Mesothelial cell of epicardium (in vitro differentiated cells): ENCODE measurements at regions not wholly inside any gene's neighbourhood (a gene's known extent, or its start where the extent isn't known, plus 50 kb on each side); places are given as distances from the start of the nearest gene placed in this dataset.

Source experiments
- DNase-seq, 2 experiments: peaks; one replicate each; pipeline ENCODE4 v3.0.0; 2021; ENCODE audit warnings: low spot score in 2 of 2; ENCODE audit not compliant: unreplicated experiment in 2 of 2
- H3K27ac Mint-ChIP-seq: 2 replicates; pipeline ENCODE4 v1.8.0; 2021; ENCODE audit warnings: mixed read lengths
- H3K27me3 Mint-ChIP-seq: 2 replicates; pipeline ENCODE4 v1.8.0; 2021; ENCODE audit warnings: low read depth, mixed read lengths
- H3K36me3 Mint-ChIP-seq: 2 replicates; pipeline ENCODE4 v1.8.0; 2021; ENCODE audit warnings: mixed read lengths
- H3K4me1 Mint-ChIP-seq: 2 replicates; pipeline ENCODE4 v1.8.0; 2021; ENCODE audit warnings: mixed read lengths
- H3K4me3 Mint-ChIP-seq: 2 replicates; pipeline ENCODE4 v1.8.0; 2021; ENCODE audit warnings: mild to moderate bottlenecking, moderate library complexity, mixed read lengths
- H3K9me3 Mint-ChIP-seq: 2 replicates; pipeline ENCODE4 v1.8.0; 2021; ENCODE audit warnings: mixed read lengths
- TF ChIP-seq, protein P1 (sequence below): fragments of 200-600 bp; sonication (generic); IDR thresholded peaks from one replicate; pipeline ENCODE4 v1.5.0; 2021; ENCODE audit warnings: antibody characterized with exemption; ENCODE audit not compliant: unreplicated experiment

DNA sequence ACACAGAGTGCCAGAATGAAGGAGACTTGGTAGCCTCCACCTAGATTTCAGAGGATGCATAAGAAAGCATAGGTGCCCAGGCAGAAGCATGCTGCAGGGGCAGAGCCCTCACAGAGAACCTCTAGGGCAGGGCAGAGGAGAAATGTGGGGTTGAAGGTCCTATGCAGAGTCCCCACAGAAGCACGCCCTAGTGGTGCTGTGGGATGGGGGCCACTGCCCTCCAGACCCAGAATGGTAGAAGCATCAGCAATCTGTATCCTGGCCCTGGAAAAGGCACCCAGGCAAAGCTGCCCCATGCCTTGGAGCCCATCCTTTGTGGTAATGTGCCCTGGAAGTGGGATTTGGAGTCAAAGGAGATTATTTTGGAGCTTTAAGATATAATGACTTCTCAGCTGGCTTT lies 992.9 kb upstream of the PABPC4L start:
- H3K9me3 Mint-ChIP-seq: no peaks in the 10 kb centered on the region
- no peak for DNase-seq
- TF ChIP-seq, protein P1, sequence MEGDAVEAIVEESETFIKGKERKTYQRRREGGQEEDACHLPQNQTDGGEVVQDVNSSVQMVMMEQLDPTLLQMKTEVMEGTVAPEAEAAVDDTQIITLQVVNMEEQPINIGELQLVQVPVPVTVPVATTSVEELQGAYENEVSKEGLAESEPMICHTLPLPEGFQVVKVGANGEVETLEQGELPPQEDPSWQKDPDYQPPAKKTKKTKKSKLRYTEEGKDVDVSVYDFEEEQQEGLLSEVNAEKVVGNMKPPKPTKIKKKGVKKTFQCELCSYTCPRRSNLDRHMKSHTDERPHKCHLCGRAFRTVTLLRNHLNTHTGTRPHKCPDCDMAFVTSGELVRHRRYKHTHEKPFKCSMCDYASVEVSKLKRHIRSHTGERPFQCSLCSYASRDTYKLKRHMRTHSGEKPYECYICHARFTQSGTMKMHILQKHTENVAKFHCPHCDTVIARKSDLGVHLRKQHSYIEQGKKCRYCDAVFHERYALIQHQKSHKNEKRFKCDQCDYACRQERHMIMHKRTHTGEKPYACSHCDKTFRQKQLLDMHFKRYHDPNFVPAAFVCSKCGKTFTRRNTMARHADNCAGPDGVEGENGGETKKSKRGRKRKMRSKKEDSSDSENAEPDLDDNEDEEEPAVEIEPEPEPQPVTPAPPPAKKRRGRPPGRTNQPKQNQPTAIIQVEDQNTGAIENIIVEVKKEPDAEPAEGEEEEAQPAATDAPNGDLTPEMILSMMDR: no peak
- H3K4me1 Mint-ChIP-seq: peaks cover 5% of the 10 kb centered on the region
- H3K27me3 Mint-ChIP-seq: no peaks in the 10 kb centered on the region
- no peak overlapping the region for H3K27ac Mint-ChIP-seq
- H3K4me3 Mint-ChIP-seq: no peak overlapping the region
- no peaks in the 10 kb centered on the region for H3K36me3 Mint-ChIP-seq

DNA sequence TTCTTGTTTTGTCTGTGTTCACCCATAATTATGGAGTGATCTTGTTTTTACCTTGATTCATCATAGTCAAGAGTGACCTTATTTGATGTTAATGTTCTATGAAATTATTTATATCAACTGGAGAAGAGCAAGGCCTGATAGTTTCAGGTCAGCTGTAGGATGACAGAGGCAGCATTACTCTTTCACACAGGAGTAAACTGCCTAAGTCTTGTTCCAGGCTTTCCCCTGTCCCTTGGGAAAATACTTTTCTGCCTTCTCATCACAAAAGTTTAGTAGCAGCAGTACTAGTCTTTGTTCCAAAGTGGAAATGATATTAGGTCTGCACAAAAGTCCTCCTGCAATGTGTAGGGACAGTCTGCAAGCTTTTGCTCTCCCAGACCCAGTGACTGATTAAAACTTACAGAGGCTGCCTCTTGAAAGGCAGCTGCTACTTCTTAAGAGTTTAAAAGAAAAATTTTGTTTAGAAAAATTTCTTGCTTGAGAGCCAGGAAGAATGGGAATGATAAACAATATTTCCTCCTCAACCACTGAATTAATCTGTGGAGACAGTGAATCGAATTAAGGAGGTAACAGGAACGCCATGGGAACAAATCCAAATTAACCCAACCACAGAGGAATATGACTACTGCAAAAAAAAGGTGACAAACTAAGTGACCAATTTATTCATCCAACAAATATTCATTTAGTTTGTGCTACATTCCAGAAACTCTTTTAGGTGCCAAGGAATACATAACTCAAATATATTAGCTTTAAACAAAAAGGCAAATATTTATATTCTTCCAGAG lies 991.4 kb upstream of the PABPC4L start:
- H3K27ac Mint-ChIP-seq: no peak overlapping the region
- no peaks in the 10 kb centered on the region for H3K36me3 Mint-ChIP-seq
- peaks cover under 1% of the 10 kb centered on the region for H3K9me3 Mint-ChIP-seq
- no peak for DNase-seq
- H3K4me3 Mint-ChIP-seq: no peak overlapping the region
- peaks cover 5% of the 10 kb centered on the region for H3K4me1 Mint-ChIP-seq
- TF ChIP-seq, protein P1: no peak
- H3K27me3 Mint-ChIP-seq: no peaks in the 10 kb centered on the region

DNA sequence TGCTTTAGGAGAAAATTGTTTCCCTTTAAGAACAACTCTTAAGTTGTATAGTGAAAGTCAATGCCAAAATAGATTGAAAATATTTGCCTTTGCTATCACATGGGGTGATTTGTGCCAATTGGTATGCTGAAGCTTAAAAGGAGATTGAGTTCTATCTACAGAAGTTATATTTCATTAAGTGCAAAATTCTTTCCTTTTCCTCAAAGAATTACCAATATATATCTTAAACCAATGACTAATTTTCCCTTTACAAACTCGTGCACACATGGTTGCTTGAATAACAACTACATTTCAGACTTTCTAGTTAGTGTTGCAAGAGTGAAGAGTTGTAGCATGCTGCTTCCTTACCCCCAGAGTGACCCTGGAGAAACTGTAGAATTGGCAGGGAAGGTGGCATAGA lies 990.0 kb upstream of the PABPC4L start:
- no peak overlapping the region for H3K27ac Mint-ChIP-seq
- TF ChIP-seq, protein P1: no peak

DNA sequence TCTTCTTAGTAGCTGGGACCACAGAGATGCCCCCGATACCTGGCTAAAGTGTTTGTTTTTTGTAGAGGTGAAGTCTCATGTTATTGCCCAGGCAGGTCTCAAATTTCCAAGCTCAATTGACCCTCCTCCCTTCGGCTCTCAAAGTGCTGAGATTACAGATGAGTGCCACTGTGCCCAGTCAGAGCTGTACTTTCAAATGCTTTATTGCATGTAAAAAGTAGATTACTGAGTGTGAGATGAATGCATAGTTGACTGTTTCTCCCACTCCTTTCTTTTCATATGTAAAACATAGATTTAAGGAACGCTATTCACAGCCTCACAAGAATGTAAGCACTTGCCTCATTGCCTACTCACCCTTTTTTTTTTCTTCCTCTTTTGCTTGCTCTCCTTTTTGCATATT lies 984.4 kb upstream of the PABPC4L start:
- Mint-ChIP-seq H3K9me3 (peaks cover 16% of the 10 kb centered on the region), H3K4me1 (no peaks in the 10 kb centered on the region), H3K4me3 (no peak overlapping the region), H3K27me3 (no peaks in the 10 kb centered on the region), H3K27ac (no peak overlapping the region), H3K36me3 (peaks cover 5% of the 10 kb centered on the region)
- no peak for DNase-seq
- TF ChIP-seq, protein P1: no peak

More for the DNA sequence above, 990.0 kb upstream of the PABPC4L start:
- no peaks in the 10 kb centered on the region for H3K4me1 Mint-ChIP-seq
- H3K9me3 Mint-ChIP-seq: peaks cover 3% of the 10 kb centered on the region
- DNase-seq: no peak
- H3K36me3 Mint-ChIP-seq: no peaks in the 10 kb centered on the region
- H3K4me3 Mint-ChIP-seq: no peak overlapping the region
- no peaks in the 10 kb centered on the region for H3K27me3 Mint-ChIP-seq

DNA sequence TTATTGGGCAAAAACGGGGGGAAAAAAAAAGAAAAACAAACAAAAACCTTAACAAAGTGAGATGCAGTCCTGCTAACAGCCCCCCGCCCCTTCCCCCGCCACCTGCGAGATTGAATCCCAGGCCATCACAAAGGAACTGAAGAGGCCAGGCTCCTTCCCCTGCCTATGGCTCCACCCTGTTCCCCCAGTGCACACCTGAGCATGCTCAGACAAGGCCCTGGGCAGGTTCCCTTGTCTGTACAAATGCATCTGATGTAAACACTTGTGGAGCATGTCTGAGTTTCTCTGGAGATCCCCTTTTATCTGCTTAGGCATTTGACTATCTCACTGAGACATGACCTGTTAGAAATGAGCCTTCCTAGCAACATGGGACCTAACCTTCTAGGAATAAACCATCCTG lies 983.7 kb upstream of the PABPC4L start:
- DNase-seq: no peak
- H3K4me1 Mint-ChIP-seq: no peaks in the 10 kb centered on the region
- H3K36me3 Mint-ChIP-seq: peaks cover 10% of the 10 kb centered on the region
- no peak overlapping the region for H3K27ac Mint-ChIP-seq
- H3K4me3 Mint-ChIP-seq: no peak overlapping the region
- H3K27me3 Mint-ChIP-seq: no peaks in the 10 kb centered on the region
- peaks cover 23% of the 10 kb centered on the region for H3K9me3 Mint-ChIP-seq
- TF ChIP-seq, protein P1: no peak
